HG03378 (cell line): ENCODE measurements at regions not wholly inside any gene's neighbourhood (a gene's known extent, or its start where the extent isn't known, plus 50 kb on each side); places are given as distances from the start of the nearest gene placed in this dataset.

ENCODE experiments used
- ATAC-seq: cut with Tn5 transposase; IDR thresholded peaks from one replicate; pipeline ENCODE4 v1.9.1; 2021; ENCODE audit warnings: mild to moderate bottlenecking, moderate library complexity; ENCODE audit not compliant: unreplicated experiment

DNA sequence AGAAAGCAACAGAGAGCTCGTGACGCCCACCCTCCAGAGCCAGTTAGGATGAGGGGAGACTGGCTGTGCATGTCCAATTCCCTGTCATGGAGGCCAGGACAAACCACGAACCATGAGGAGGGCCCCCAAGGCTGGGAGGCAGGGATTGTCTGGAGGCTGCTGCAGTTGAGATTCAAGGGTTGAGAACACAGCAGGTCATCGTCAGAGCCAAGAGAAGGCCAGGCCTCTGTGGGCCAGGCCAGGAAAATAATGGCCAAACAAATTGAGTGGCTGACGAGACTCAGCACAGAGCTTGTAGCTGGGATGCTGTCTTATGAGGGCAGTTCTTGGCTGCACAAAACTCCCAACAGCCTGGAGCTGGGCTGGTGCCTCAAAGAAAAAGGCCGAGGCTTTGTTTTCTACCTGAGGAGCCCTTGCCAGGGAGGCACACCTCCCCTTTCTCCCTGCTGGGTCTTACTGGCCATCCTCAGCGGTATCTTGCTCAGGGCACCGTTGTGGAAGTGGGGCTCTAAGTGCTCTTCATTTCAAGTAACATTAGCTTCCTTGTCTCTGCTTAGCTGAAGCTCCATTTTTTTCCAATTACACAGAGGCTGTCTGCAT, 665.9 kb downstream of the BCL11B start:
- no peak for ATAC-seq

DNA sequence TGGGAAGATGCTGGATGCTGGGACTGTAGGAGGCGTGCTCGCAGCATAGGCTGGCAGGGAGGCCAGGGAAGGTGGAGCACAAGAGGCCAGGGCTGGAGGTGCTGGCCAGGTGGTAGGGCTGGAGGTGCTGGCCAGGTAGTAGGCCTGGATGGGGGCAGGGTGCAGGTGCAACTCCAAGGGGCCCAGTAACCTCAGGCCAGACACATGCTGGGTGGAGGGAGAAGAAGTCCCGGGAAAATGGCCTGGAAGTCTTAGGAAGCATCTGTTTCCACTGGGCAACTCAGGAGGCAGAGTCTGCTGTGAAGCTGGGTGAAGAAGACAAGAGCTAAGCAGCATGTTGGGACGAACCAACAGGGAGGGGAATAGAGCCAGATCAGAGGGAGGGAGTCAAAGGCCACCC, 665.2 kb downstream of the BCL11B start:
- no peak for ATAC-seq

DNA sequence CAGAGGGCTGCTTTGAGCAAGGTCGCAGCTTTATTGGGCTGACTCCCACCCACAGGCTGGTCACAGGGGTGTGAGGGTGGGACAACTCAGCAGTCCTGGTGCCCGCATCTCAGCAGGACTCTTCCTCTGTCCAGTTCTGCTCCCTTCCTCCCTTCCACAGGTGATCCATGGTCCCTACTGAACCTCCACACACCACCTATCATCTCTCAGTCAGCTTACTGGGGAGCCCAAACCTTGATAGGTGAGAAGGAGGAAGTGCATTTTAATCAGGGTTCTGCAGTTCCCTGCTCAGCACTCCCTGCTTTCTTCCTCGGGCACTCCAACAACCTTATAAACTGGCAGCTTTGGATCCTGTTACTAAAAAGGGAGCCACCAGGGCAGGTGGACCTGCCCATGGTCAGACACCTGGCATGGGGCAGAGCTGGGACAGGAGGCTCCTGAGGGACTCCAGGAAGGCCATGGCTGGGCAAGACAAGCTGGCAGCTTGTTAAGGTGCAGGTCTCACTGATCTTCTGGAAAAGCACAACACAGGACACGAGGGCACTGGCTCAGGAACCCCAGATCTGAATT, 664.6 kb downstream of the BCL11B start:
- ATAC-seq = no peak

DNA sequence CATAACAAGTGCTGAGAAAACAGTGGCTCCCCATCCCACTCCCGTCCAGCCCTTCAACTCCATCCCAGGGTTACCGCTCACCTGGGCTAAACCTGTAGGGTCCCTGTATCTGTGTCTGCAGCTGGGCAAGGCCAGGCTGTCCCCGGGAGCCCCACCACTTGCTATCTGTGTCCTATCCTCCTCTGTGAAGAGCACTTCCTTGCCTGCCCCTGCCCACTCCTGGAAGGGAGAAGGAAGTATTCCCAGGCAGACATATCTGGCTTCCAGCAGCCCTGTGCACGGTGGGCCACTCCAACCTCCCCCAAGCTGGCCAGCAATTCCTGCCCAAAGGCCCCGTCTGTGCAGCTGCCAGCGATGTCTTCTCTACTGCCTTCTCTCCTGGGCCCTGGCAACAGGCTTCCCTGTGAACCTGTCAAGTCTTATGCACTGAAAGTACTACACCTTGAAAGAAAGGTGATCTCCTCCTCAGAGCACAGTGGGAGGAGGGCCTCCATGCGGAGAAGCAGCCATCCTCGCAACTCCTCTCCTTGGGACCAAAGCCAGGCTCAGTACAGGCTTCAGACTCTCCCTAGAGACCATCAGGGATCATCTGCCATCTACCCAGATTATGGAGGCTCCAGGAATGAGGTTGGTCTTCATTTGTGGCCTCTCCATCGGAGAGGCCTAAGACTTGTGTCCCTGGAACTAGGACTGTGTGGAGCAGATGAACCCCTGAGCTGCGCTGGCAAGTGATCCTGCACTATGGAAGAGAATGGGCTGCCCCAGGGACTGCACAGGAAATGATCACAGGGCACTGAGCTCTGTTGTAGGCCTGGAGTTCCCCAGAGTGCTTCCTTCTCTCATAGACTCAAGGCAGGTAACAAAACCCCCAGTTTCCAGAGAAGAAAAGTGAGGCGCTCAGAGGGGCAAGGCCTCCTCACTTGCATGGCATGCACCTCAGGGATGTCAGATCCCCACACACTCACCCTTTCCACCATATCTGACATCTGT, 663.6 kb downstream of the BCL11B start:
- no peak for ATAC-seq

DNA sequence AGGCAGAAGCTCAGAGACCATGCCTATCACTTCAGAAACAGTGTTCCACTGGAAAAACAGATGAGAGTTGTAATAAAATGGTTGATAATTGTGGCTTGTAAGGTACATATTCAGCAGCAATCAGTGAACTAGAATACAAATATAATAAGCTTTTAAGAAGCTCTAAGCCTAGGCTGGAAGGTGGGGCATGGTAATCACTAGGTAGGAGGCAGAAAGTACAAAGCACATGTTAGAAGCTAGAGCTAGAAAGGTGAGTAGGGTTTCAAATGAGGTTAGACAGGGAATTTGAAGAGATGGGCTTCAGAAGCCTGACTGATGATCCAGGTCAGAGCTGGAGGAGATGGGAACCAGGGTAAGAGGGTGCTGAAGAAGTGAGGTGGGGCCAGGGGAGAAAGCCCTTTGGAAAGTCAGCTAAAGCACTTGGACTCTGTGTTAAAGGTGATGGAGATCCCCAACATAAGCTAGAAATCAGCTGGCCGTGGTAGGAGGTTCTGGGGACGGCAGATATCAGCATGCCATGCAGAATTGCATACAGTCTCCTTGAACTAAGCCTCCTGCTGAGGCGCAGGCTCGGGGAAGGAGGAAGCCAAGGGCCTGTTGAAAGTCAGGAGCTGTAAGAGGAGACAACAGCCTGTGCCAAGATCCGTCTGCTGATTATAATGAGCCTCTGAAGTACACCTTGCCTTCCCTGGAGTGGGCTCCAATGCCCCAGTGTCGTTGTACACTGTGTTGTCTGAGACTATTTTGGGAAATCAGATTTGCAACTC, 659.4 kb downstream of the BCL11B start:
- ATAC-seq = no peak

DNA sequence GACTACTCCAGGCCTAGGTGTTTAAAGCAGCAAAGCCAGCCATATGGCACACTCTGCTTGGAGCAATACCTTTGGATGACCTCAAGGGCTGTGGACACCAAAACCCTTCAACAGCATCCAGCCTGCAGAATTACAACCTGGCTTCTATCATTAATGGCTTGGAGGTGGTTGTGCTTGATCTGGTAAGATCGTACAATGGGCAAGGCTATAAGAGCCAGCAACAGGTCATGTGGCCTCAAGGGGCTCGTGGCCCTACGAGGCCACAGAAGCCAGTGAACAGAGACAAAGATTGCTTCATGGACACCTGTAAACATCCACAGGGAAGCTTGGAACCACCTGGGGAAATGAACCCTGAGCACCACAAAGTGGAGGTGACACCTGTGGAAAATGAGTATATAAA, 657.3 kb downstream of the BCL11B start:
- ATAC-seq = no peak

DNA sequence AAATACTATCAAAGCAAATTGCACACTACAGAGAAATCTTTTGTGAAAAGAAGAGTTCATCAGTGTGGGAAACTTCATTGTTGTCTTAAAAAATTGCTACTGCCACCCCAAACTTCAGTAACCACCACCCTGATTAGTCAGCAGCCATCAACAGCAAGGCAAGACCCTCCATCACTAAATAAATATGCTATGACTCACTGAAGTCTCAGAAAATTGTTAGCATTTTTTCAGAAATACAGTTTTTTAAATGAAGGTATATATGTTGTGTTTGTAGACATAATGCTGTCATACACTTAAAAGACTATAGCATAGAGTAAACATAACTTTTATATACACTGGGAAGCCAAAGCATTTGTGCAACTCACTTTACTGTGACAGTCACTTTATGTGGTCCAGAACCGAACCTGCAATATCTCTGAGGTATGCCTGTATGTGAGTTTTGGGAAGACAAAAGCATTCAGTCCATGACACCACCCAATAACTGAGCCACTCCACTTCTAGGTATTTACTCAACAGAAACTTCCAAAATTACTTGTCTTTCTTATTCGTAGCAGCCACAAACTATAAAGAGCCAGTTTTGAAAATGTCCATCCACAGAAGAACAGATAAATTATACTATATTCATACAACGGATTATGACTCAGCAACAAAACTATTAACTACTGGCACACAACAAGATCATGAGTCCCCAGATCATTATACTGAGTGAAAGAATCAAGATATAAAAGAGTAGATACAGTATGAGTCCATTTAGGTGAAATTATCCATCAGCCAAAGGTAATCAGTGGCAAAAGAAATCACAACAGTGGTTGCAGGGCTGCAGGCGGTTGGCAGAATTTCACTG, 649.6 kb downstream of the BCL11B start:
- ATAC-seq = no peak

DNA sequence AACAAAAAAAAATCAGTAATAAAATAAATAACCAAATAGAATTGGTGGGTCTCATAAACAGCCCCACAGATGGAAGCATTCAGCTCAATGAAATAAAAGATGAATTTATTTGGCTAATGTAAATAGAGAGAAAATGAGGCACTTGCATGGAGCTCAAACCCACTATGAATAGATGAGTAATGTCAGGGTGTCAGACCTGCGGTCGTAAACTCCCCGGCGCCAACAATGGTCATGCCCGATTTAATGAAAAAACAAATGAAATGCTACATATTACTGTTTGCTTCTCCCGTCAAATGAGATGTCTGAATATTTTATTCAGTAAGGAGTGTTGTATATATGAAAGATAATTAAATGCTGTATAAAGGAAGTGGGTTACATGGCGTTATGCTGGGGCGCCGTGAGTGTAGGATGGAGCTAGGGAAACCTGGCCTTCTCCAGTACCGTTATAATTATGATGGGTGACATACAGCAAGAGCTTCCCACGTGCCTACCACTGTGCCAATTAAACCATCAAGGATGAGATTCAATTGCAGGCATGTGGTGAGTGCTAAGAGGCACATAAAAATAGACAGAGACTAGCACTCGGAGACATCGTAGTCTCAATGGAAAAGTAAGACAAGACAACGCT, 648.1 kb downstream of the BCL11B start:
- no peak for ATAC-seq

DNA sequence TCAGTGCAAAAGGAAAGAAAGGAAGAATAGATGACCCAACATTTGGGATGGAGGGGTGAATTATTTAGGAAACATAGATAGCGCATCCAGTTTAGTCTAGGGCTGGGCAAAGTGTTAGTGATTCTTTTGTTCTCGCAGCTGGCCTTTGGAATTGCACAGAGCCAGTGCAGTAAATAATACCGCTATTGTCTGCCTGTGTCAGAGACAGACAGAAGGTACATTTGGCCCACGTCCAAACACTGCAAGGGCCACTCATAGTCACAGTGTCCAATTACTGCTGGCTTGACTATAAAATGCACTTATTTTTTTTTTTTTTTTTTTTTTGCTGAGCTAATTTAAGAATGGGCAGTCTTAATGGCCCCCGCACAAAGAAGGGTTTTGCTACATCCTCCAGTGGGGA, 638.6 kb downstream of the BCL11B start:
- ATAC-seq = no peak

DNA sequence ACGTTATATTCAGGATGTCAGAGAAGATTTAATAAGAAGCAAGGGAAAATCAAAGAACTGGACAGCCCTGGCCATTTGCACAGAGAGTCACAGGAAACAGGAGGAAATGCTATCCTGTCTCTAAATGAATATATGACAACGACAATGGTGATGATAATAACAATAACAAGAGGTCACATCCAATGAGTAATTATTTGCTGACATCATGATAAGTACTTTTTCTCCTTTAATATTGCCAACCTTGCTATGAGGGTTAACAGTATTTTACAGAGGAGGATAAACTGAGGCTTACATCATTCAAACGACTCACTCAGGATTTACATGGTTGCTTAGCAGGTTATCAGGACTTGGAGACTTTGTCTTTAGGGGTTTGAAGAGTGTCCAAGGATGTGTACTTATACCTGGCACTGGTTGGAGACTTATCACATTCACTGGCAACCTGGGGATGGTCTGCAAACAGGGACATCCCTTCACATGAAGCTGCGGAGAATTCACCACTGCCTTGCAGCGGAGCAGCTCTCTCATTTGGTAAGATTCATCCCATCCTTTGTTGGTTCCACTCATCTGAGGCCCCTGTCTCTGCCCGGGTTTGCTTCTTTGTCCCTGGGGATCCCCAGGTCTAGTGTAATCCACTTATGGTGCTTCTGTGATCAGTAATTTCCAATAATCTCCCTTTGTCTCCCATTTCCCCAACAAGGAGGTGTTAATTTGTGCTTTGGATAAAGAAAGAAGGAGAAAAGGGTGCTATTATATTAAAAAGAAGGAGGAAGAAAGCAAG, 637.8 kb downstream of the BCL11B start:
- ATAC-seq = no peak

DNA sequence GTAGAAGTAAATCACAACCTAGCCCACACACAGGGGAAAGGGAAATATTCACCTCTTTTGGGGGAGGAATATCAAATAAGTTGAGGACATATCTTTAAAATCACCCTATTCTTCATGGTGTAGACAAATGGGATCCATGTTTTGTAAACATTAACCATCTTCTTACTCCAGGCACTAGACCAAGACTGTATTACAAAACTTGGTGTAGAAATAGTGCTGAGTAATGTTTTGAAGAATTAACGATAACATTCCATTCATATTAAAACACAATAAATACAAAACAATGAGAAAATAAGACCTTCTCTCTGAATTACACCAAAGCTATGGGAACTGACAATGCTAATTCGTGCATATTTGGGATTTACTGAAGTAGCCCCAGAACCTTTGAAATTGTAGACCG, 633.6 kb downstream of the BCL11B start:
- no peak for ATAC-seq

DNA sequence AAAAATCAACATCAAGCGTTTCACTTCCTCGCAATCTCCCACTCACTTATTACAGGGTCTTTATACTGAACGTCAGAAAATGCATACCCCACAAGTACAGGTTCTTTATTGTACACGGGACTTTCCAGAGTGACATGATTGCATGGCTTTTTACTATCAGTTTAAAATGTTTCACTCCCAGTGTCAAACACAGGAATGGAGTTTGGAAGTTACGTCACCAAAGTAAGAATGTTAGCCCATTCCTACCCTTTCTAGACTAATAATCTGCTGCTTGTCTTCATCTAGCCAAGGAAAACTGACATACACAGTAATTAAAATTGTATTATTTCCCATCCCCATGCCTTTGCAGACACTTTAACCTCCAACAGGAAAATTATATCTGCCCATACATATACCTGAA, 624.2 kb downstream of the BCL11B start:
- ATAC-seq = no peak

DNA sequence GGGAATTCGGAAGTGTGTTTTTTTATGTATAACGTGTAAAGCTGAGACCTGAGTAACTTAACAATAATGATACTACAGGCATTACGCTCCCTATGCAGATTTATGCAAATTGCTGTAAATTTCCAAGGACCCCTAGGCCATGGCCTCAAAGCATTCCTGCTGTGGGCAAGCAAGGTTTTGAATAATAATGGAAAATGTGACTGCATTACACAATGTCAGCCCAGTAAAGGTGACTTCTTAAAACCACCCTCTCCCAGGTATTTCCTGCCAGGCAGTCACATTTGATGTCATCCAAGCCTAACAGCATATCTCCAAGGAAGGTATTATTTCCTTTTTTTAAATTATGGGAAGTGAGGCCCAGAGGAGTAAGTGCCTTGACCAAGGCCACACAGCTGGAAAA, 621.0 kb downstream of the BCL11B start:
- ATAC-seq = no peak

DNA sequence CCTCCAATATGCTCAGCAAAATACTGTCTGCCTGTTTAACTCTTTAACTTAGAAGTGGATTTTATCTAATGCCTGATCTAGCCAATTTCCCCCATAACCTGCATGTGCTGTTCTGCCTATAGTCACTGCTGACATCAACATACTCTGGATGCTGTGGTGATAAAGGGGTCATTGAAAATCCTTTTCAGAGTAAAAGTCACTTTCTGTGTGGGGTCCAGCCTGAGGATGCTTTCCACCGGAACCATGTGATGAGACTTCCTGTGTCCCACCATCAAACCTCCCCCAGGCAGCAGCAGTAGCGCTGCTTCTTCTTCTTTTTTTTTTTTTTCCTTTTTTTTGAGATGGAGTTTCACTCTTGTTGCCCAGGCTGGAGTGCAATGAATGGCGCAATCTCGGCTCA, 607.0 kb downstream of the BCL11B start:
- no peak for ATAC-seq

DNA sequence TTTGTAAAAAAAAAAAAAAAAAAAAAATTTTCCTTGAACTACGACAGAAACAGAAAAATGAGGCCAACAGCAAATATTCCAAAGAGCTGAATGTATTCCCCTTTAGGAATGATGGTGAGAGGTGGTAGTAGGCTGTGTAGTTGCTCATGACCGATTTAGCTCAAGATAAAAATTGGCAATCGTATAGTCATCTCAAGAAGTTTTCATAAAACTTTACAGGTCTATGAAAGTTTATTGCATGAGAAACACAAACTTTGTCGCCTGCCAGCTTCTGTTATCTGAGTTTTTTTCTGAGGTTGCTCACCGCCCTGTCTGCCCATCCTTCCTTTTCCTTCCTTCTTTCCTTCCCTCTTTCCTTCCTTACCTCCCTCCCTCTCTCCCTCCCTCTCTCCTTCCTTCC, 605.5 kb downstream of the BCL11B start:
- no peak for ATAC-seq

DNA sequence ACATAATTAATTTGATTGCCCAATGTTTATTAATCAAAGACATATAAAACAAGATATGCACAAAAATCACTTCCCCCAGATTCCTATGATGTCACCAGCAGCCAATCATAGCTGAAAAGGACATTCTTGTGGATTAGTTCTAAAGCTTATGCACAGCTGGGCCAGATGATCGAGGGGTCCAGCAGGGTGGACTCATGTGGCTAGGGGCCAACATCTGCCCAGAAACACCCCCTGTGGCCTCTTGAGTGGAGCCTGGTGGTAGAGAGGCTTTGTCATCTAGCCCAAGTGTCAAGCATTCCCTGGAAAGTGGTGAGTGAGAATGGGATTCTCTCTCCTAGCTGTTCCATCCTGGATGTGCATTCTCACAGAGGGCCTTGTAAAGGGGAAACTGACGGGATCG, 590.0 kb downstream of the BCL11B start:
- no peak for ATAC-seq

DNA sequence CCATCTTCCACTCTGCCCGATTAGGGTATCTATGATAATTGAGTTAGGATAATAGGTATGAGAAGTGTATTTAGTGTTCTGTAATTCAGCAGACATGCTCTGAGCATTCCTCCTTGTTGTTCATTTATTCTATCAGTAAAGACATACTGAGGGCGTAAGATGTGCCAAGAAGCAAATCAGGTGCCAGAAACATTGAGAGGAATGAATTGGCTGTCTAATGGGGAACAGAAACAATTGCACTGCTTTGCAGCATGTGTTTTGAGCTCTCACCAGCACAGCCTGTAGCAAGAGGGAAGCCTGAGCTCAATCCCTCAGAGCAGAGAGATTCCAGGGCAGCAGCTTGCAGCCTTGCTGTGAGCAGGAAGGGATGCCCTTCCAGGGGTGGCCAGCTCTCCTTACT, 589.3 kb downstream of the BCL11B start:
- no peak for ATAC-seq

DNA sequence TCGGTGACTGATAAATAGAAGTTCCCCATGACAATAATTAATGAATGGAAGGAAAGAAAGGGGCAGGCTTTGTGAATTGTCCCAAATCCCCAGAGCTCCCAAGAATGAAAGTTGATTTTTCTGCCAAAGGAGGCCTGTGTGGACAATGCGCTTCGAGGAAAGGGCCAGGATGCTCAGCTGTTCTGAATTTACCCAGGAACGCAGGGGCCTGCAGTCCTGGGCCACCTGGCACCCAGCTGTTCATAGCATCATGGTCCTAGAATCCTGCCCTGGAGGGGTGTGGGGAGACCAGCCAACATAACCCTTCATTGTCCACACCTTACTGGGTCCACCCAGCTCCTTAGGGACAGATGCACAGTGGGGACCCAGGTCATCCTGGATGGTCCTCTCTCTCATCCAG, 587.5 kb downstream of the BCL11B start:
- no peak for ATAC-seq

DNA sequence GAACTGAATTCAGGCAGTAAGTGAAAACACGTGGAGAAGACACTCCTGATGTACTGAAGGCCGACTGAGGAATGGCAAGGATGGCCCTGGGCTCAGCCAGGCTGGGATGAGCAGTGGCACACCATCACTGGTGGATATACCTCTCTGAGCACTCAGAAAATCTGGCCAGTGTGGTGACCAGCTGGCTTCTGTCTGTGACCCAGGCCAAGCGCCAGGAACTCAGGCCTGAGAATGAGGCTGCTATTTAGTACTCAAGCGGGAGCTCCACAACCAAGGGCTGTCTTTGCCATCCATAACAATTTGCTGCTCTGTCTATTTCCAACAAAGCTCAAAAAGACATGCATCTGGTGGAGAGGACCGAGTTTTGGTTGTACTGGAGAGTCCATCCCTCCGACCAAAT, 586.3 kb downstream of the BCL11B start:
- ATAC-seq = no peak
